DMS114 treated with DMSO at 0.1 percent for 48 hours (cell line): ENCODE measurements at regions not wholly inside any gene's neighbourhood (a gene's known extent, or its start where the extent isn't known, plus 50 kb on each side); places are given as distances from the start of the nearest gene placed in this dataset.

Experiments
- DNase-seq: peaks from one replicate; lab custom pipeline; 2025; ENCODE audit not compliant: unreplicated experiment; lab: John Stamatoyannopoulos, UW

GRCh38 chr5:92599217-92599810 lies 981.7 kb downstream of the NR2F1-AS1 start:
- no peak for DNase-seq

- no peak for DNase-seq
Observed at GRCh38 chr5:92594031-92594430, 987.0 kb downstream of the NR2F1-AS1 start.

DNA sequence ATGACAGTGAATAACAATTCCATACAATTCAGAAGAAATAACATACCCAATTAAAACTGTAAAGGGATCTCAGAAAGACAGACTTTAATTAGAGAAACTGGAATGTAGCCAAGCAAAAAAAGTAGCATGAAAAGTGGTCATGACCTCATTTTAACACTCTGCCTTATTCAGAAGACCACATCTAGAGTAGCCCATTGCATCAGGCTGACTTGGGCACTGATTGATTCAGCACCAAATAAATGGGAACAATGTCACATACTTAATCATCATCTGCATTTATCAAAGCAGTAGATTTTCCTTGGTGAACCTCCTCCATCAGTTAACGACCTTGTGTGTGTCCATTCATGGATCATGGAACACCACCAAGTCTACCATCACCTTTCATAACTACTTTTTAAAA lies 992.1 kb downstream of the NR2F1-AS1 start:
- no peak for DNase-seq

GRCh38 chr5:92581690-92582089 lies 999.3 kb downstream of the NR2F1-AS1 start:
- no peak for DNase-seq

DNA sequence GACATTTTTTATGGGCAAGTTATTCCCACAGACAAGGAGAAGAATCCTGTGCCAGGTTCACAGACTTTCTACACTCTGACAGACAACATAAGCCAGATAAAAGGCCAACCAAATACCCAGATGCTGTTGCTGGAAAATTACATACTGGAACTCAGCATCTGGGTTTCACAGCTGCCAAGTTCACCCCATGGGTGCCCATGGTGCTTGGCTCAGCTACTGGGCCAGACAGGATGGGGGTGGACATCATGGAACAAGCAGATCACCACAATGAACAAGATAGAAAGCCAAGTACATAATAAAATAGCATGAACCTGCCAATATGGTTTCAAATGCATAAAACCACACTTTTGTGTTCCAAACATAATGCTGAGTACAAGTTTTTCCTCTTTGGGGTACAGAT lies 999.8 kb downstream of the NR2F1-AS1 start:
- no peak for DNase-seq

GRCh38 chr5:92580814-92581213 lies 1000.2 kb downstream of the NR2F1-AS1 start:
- DNase-seq = no peak

- no peak for DNase-seq
Observed at GRCh38 chr5:92574023-92574422, 1007.0 kb downstream of the NR2F1-AS1 start.

DNA sequence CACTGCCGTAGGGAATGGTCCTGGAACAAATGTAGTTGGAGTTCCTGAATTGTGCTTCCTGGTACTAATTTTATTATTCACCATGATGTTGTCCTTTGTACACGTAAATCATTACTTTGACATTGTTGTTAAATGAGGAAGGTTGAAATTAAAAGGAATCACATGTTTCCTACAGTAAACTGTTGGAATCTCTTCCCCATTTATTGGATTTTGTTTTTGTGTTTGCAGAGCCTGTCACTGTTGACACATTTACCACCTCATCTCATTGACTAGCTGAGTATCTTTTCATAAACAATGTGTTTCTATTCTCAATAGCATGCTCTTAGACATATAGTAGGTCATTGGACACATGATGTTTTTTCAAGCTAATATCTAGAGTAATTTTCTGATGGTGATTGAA lies 1012.5 kb downstream of the NR2F1-AS1 start:
- DNase-seq = no peak

GRCh38 chr5:92567831-92568450 lies 1013.1 kb downstream of the NR2F1-AS1 start:
- no peak for DNase-seq

GRCh38 chr5:92566113-92566786 lies 1014.8 kb downstream of the NR2F1-AS1 start:
- no peak for DNase-seq

DNA sequence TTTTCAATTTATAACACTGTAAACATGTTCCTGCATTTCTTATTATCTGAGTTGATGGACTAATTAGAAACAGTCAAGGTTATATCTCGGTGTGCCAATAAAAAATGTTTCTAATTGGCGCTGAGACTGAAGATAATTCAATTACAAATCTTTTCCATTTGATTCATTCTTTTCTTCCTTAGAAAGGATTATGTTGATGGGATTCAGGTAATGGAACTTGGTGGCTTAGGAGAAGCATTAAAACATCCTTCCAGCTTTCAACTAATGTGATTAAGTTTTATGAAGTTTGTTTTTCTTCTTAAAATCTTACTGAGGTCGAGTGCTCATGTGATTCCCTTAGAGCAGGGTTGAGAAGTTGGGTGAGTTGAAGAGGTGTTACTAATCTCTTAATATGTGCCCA lies 1015.3 kb downstream of the NR2F1-AS1 start:
- DNase-seq = no peak

DNA sequence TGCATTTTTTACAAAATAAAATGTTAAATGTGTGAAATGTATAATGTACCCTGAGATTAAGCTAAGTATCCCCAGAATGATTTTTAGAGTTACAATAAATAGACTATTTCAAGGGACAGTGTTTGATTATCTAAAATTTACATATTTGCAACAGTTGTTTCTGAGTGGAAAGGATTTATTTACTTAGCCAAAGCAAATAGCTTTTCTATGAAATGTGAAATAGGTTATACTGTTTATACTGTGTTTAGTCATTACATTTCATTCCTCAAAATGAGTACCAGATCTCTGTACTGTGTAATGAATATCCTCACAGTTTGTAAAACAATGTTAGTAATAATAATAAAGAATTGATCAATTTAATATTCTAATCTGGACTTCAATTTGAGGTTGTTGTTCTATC lies 1019.0 kb downstream of the NR2F1-AS1 start:
- DNase-seq = no peak

GRCh38 chr5:92561411-92561959 lies 1019.5 kb downstream of the NR2F1-AS1 start:
- no peak for DNase-seq

DNA sequence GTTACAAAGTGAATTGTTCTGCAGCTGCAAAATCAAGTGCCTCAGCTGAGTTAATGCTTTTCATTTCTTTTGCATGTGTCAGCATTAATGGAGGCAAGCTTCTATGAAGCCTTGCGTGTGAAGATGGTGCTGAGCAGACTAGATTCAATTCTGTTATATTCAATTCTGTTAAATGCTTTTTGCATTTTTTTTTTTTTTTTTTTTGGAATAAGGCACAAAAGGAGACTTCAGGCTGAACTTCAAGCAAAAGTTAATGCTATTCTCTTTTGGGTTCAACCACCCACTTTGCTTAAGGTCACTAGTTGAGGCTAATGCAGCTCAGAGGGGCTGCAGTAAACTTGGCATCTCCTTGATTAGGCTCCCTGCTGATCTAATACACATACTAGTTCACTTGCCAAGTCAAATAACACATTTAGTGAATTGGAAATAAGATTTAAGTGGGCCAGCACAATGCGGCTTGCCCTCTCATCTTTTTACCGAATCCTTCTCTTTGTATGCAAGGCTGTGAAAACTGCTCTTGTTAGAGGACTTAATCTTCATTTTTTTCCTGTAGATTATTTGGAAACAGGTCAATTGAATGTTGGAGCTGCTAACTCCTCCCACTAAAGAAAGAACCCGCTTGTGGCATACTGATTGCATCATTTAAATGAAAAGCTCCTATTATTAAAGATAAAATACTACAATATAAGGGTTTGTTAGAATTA lies 1020.2 kb downstream of the NR2F1-AS1 start:
- DNase-seq = no peak

DNA sequence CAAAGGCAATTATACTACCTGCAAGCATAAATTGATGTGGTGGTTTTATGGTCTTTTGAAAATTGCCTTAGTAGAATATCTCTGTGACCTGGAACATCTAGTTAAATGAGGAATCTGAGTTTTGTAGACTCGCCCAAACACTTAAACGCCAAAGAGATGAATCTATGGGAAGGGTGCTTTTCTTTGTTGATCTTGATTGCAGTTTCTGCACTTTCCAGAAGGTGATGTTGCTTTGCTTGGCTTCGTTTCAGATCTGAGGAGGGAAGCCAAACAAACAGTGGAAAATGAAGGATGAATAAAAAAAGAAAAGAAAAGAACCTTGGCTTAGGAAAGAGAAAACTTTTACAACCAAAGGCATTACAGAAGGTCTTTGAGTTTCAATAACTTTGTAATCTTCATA lies 1021.2 kb downstream of the NR2F1-AS1 start:
- no peak for DNase-seq

DNA sequence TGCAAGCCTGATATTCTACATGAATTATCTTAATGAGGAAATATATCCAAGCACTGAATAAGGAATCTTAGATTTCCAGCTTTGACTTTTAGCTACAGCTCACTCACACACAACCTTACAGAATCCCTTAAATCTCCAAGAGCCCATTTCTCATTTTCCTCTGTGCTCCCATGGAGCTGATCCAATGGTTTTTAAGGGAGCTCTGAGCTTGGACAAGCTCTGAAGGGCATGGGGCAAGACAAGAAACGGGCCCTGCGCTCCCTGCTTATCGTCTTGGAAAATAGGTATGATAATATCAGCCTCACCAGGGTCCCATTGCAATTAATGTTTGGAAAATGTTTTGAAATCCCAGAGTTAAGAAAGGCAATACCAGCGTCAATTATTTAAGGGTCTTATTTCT lies 1021.7 kb downstream of the NR2F1-AS1 start:
- no peak for DNase-seq

DNA sequence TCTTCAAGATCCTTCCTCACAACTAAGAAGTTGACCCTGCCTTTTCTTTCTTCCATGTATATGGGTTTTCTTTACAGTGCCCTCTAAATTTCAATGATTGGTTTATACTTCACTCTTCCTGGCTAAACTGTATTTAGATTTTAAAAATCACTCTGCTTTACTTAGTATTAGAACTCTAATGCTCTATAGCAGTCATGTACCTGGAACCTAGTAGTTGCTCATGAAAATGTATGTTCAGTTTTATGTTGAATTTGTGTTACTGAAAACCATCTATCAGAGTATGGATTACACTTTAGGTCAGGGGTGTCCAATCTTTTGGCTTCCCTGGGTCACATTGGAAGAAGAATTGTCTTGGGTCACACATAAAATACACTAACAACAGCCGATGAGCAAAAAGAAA lies 1024.3 kb downstream of the NR2F1-AS1 start:
- no peak for DNase-seq

DNA sequence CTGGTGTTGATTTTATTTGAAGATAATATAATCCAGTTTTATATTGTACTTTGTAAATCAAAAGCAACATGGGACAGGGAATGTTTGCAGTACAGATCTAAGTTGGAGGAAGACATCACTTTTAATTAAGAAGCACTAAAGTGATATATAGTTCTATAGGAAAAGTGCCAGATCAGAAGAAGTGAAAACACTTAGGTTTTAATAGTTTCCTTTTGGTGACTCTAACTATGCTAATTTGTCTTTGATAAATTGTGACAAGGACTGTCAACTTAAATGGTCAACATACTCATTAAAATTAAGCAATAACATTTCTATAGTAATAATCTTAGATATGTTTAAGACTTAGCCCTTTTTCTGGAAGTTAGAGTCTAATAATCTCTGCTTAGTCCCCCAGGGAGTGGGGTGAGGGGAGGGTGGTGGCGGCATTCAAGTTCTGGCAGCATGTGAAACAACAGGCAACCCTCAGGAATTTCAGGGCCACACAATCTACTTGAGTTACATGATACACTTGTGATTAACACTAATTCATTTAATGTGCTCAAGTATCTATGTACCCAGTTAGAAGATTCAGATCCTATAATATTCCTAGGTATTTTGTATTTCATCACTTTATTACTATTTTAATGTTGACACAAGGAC lies 1026.5 kb downstream of the NR2F1-AS1 start:
- DNase-seq = no peak

DNA sequence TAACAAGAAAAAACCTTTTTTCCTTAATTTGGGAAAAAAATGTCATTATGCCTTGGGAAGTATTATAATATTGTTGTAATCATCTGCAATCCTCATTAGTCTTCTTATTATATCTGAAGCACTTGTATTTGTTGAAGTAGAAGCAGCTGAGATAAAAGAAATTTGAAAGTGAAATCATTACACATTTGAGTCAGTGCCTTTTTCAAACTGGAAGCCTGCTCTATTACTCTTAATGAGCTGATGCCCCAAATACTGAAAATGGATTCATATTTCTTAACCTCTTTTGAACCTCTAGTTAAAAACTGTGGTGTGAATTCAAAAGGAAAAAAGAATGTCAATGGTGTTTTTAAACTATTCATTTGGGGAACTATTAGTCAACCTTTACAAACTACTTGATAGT lies 1027.7 kb downstream of the NR2F1-AS1 start:
- DNase-seq = no peak

- no peak for DNase-seq
Observed at GRCh38 chr5:92552206-92553160, 1028.5 kb downstream of the NR2F1-AS1 start.
